MCF 10A (cell line): ENCODE measurements at regions not wholly inside any gene's neighbourhood (a gene's known extent, or its start where the extent isn't known, plus 50 kb on each side); places are given as distances from the start of the nearest gene placed in this dataset.

Source experiments
- BruUV-seq: library from RNA; stranded (reverse); fragments of 400-500 nt; replicated peaks from 2 replicates; lab custom pipeline; 2021; lab: Mats Ljungman, UMichigan
- CTCF ChIA-PET: fragments of 300-600 bp; sonication (Branson Sonifier 250); formaldehyde crosslinking; extraction: SDS; loops from one replicate; lab custom pipeline; 2021; ENCODE audit warnings: antibody characterized with exemption, inconsistent platforms; lab: Yijun Ruan, JAX
- POLR2A ChIA-PET: fragments of 300-600, 350-650 bp; sonication (Branson Sonifier 250); formaldehyde crosslinking; extraction: SDS; loops from one replicate; lab custom pipeline; 2020; ENCODE audit warnings: antibody characterized with exemption, inconsistent platforms; lab: Yijun Ruan, JAX
- DNase-seq: peaks from one replicate; pipeline ENCODE4 v3.0.0-alpha.2; 2018; ENCODE audit not compliant: unreplicated experiment
- H3K27ac Mint-ChIP-seq: one replicate; pipeline ENCODE4 v1.8.0; 2022; ENCODE audit warnings: mild to moderate bottlenecking, low read depth, mixed read lengths; ENCODE audit not compliant: unreplicated experiment
- H3K27me3 Mint-ChIP-seq: one replicate; pipeline ENCODE4 v1.8.0; 2022; ENCODE audit warnings: mixed read lengths; ENCODE audit not compliant: insufficient read depth, unreplicated experiment
- H3K36me3 Mint-ChIP-seq: one replicate; pipeline ENCODE4 v1.8.0; 2022; ENCODE audit warnings: mild to moderate bottlenecking, moderate library complexity, mixed read lengths; ENCODE audit not compliant: insufficient read depth, unreplicated experiment
- H3K4me1 Mint-ChIP-seq: one replicate; pipeline ENCODE4 v1.8.0; 2022; ENCODE audit warnings: mixed read lengths; ENCODE audit not compliant: insufficient read depth, unreplicated experiment
- H3K4me3 Mint-ChIP-seq: one replicate; pipeline ENCODE4 v1.8.0; 2022; ENCODE audit warnings: mild to moderate bottlenecking, moderate library complexity, mixed read lengths; ENCODE audit not compliant: unreplicated experiment
- H3K9me3 Mint-ChIP-seq: one replicate; pipeline ENCODE4 v1.8.0; 2022; ENCODE audit warnings: mixed read lengths; ENCODE audit not compliant: unreplicated experiment
- intact Hi-C: fragments of 100-400 bp; cut with micrococcal nuclease; formaldehyde crosslinking; loops from 2 replicates; pipeline ENCODE4 v1.14.1; 2022
- TF ChIP-seq, protein P1 (sequence below): fragments of 200-600 bp; IDR thresholded peaks from one replicate; pipeline ENCODE4 v1.8.0; 2022; ENCODE audit warnings: antibody characterized with exemption, mild to moderate bottlenecking; ENCODE audit not compliant: unreplicated experiment

DNA sequence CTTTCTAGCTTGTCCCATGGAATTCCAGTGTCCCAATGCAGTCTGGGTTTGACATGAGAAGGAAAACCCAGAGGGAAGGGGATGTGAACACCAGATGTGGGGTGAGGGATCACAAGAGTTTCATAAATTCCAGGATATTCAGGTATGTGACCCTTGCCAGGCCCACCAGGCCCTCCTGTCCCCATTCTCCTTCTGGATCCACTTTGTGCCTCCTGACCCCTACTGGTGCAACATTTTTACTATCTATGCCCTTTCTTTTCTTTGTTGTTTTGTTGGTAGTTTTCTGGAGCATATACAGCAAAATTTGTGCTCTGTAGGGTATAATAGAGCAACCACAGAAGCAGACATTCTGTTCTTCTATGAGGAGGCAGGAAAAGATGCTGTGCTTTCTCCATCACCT, 597.0 kb upstream of the GRAMD2B start:
- Mint-ChIP-seq H3K27ac (no peak overlapping the region), H3K9me3 (peaks cover 7% of the 10 kb centered on the region), H3K4me1 (no peaks in the 10 kb centered on the region), H3K36me3 (no peaks in the 10 kb centered on the region), H3K27me3 (no peaks in the 10 kb centered on the region), H3K4me3 (no peak overlapping the region)
- CTCF ChIA-PET, result interaction anchor here (0.6 kb wide), 1 partner anchor 1295 kb away, joined by 3 read pairs; no protein-coding TSS in a partner anchor
- BruUV-seq, result no TSS peak
- intact Hi-C loops, result no loop called here
- DNase-seq, result no peak
- POLR2A ChIA-PET, result no interaction called here
- TF ChIP-seq, protein P1, sequence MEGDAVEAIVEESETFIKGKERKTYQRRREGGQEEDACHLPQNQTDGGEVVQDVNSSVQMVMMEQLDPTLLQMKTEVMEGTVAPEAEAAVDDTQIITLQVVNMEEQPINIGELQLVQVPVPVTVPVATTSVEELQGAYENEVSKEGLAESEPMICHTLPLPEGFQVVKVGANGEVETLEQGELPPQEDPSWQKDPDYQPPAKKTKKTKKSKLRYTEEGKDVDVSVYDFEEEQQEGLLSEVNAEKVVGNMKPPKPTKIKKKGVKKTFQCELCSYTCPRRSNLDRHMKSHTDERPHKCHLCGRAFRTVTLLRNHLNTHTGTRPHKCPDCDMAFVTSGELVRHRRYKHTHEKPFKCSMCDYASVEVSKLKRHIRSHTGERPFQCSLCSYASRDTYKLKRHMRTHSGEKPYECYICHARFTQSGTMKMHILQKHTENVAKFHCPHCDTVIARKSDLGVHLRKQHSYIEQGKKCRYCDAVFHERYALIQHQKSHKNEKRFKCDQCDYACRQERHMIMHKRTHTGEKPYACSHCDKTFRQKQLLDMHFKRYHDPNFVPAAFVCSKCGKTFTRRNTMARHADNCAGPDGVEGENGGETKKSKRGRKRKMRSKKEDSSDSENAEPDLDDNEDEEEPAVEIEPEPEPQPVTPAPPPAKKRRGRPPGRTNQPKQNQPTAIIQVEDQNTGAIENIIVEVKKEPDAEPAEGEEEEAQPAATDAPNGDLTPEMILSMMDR, result no peak

DNA sequence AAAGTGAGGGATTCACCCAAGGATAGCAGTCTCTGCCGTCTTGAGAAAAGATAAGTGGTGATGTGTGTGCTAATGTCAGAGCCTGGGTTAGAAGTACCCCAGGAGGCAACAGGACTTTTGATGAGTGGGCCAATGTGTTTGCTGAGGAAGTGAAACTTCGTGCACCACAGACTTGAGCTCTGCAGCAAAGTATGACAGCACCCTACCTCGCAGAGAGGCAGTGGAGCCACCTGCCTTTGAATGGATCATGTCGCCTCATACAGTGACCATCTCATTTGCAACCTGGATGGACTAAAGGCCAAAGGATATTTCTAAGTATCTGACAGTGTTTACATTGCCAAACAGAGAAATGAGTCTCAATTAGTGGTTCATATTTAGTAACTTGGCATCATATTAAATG, 593.9 kb upstream of the GRAMD2B start:
- ChIA-PET POLR2A (interaction anchor here (0.6 kb wide), 1 partner anchor 1740 kb away, joined by 3 read pairs; no protein-coding TSS in a partner anchor), CTCF (no interaction called here)
- Mint-ChIP-seq H3K9me3 (peaks cover 7% of the 10 kb centered on the region), H3K4me1 (no peaks in the 10 kb centered on the region), H3K27me3 (no peaks in the 10 kb centered on the region), H3K36me3 (no peaks in the 10 kb centered on the region), H3K27ac (no peak overlapping the region), H3K4me3 (no peak overlapping the region)
- DNase-seq, result no peak
- BruUV-seq, result no TSS peak
- intact Hi-C loops, result no loop called here
- TF ChIP-seq, protein P1, result no peak

DNA sequence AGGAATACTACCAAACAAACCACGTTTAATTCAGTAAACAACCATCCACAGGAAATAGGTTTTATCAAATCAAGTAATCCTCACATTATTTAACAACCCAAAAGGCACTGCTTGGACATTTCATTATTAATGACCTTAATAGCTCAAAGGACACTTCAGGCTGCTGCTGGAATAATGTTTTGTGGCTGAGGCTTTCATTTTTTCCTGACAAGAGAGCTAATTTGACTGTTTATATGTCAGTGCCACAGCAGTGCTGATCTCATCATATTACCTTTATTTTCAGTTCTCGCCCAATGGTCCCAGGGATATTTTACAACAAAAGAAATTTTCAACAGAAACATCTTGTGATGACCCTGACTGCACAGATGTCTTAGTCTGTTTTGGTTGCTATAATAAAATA, 589.8 kb upstream of the GRAMD2B start:
- H3K9me3 Mint-ChIP-seq, result peaks cover 7% of the 10 kb centered on the region
- no peaks in the 10 kb centered on the region for H3K27me3 Mint-ChIP-seq
- DNase-seq, result no peak
- CTCF ChIA-PET, result no interaction called here
- H3K36me3 Mint-ChIP-seq, result no peaks in the 10 kb centered on the region
- no peaks in the 10 kb centered on the region for H3K4me1 Mint-ChIP-seq
- intact Hi-C loops, result no loop called here
- POLR2A ChIA-PET, result interaction anchor here (0.6 to 1.6 kb wide), 2 partner anchors 9 to 128 kb away, joined by 3 to 4 read pairs; no protein-coding TSS in a partner anchor
- BruUV-seq, result no TSS peak
- H3K4me3 Mint-ChIP-seq, result no peak overlapping the region
- no peak overlapping the region for H3K27ac Mint-ChIP-seq
- TF ChIP-seq, protein P1, result no peak

DNA sequence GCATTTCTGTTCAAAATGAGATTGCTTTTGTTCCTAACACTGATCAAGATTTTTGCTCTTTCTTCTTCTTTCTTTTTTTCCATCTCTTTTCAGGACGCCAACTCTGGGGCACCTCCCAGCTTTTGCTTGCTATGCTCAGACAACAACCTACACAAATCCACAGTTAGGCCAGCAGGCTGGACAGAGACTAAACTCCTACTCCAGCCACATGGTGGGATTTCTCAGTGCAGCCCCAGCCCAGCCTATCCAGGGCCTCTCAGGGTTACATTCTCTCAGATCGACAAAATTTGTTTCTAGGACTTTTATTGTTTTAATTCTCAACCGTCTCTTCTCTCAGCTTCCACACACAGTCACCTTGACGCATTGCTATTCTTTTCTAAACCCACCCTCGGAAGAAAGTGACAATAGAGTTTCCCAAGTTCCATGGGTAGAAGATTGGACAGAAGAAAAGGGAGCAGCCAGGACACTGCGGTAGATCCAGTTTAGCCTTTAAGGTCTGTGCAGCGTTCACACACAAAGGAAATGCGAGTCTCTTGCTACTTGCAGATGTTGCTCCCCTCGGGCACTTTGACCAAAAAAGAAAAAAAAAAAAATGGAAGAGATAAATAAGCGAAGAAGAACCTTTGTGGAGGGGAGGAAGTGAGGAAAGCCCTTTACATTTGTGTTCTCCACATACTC, 588.6 kb upstream of the GRAMD2B start:
- TF ChIP-seq, protein P1, result no peak
- H3K36me3 Mint-ChIP-seq, result no peaks in the 10 kb centered on the region
- ChIA-PET CTCF (interaction anchor here (0.8 kb wide), 2 partner anchors 428 to 1390 kb away, joined by 4 to 6 read pairs; no protein-coding TSS in a partner anchor), POLR2A (no interaction called here)
- intact Hi-C loops, result no loop called here
- no peak for DNase-seq
- no peak overlapping the region for H3K4me3 Mint-ChIP-seq
- H3K27me3 Mint-ChIP-seq, result no peaks in the 10 kb centered on the region
- no TSS peak for BruUV-seq
- H3K9me3 Mint-ChIP-seq, result peaks cover 7% of the 10 kb centered on the region
- H3K27ac Mint-ChIP-seq, result no peak overlapping the region
- H3K4me1 Mint-ChIP-seq, result no peaks in the 10 kb centered on the region
